ENCODE measurements at regions not wholly inside any gene's neighbourhood (a gene's known extent, or its start where the extent isn't known, plus 50 kb on each side); places are given as distances from the start of the nearest gene placed in this dataset.

DNA sequence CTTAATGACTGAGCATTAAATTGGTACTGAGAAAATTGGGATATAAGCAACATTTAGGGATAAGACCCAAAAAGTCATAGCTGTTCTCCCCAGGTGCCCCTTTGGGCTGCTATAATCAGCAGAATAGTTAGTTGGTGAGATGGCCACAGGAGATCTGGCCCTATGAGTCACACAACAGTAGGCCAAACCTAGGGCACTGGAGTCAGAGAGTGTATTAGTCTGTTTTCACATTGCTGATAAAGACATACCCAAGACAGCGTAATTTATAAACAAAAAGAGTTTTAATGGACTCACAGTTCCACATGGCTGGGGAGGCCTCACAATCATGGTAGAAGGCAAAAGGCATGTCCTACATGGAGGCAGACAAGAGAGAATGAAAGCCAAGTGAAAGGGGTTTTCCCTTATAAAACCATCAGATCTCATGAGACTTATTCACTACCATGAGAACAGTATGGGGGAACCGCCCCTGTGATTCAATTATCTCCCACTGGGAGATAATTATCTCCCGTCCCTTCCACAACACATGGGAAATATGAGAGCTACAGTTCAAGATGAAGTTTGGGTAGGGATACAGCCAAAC is 338.3 kb upstream of the NR3C2 start:
- in situ Hi-C loops (cut with HindIII; ENCODE audit: low pct_unique_long_range_greater_than_20kb, low sequenced_read_pairs), result no loop called here
- no peak for DNase-seq (ENCODE audit: low read depth, low spot score)

DNA sequence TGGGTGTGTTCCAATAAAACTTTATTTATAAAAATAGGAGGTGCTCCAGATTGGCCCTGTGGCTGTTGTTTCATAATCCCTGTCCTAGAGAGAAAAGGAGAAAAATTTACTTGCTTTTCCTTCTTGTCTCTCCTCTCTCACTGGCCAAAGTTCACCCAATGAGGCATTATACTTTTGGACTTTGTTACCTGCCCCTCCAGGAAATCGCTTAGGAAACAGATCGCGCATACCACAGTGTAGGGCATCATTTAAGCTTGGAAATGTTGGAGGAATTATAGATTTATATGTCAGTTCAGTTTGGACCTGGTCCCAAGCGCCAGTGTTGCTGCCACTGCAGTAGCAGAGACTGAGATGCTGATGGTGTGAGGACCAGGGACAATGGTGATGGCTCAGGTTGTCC is 337.6 kb upstream of the NR3C2 start:
- no peak for DNase-seq (ENCODE audit: low read depth, low spot score)
- in situ Hi-C loops (cut with HindIII; ENCODE audit: low pct_unique_long_range_greater_than_20kb, low sequenced_read_pairs), result no loop called here

DNA sequence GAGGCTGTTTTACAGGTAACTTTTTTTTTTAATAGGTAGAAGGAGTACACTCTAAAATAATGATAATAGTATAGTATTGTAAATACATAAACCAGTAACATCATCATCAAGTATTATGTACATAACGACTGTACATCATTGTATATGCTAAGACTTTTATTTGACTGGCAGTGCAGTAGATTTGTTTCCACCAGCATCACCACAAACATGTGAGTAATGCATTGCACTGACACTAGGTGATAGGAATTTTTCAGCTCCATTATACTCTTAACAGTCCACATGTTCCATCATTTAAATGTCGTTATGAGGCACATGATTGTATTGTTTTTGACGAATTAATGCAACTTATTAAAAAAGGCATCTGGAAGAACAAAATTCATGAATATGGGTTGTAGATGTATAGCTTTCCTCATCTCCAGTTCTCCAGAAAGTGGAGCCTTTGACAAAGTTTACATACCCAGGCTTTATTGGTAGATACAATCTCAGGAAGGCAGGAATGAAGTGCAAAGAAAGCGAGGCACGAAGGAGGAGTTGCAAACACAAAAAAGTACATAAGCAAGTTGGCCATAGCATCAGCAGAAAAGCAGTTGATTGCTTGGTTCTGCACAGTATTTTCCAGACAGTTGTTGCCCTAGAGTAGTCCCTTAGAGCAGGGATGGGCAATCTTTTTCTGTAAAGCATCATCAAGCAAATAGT is 336.9 kb upstream of the NR3C2 start:
- in situ Hi-C loops (cut with HindIII; ENCODE audit: low pct_unique_long_range_greater_than_20kb, low sequenced_read_pairs), result no loop called here
- no peak for DNase-seq (ENCODE audit: low read depth, low spot score)

DNA sequence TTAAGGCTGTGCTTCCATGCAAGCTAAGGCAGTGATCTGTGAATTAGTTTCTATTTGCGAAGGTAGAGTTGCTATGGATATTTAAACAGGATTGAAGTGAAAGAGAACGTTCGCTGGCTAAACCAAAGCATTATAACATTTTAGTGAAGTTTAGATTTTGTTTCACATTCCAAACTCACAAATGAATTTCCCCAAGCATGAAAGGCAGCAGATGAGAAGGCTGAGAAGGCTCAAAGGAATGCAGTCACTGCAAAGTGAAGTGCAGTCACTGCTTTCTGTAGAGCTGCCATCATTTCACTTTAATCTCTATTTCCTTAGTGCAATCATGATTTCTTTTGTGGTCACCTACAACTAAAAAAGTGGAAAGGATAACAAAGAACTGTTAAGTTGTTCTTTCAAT is 334.7 kb upstream of the NR3C2 start:
- no peak for DNase-seq (ENCODE audit: low read depth, low spot score)
- in situ Hi-C loops (cut with HindIII; ENCODE audit: low pct_unique_long_range_greater_than_20kb, low sequenced_read_pairs), result no loop called here

DNA sequence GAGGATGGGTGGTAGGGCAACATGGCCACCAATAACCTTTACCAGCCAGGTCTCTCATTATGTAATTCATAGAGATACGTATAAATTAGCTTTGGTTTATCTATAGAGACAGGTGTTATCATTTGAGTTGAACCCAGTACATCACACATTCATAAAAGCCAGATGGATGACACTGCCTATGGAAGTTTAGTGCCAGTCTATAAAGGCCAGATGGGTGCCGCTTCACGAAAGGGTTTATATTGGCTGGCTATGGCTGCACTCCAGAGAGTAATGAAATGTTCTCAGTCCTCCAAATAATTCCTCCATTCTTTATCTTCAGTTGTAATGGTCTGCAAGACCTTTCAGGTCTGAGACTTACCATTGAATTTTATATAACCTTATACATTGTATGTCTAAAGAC is 331.9 kb upstream of the NR3C2 start:
- in situ Hi-C loops (cut with HindIII; ENCODE audit: low pct_unique_long_range_greater_than_20kb, low sequenced_read_pairs), result no loop called here
- DNase-seq (ENCODE audit: low read depth, low spot score), result no peak

DNA sequence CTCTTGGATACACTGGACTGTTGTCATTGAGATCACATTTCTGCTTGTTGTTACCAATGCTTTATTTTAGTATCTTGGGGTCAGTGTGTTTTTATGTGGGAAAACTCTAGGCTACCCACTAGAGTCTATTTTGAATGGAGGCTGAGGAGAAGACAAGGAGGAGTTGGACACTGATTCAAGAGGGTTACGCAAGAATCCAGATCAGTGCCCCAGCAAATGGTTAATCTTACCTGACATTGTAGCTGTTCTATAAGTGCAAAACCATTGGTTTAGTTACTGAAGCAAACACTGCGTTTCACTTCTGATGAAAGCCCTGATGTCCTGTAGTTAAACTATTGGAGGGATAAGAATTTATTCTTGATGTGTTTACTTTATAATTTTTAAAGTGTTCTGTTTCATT is 331.1 kb upstream of the NR3C2 start:
- DNase-seq (ENCODE audit: low read depth, low spot score), result no peak
- in situ Hi-C loops (cut with HindIII; ENCODE audit: low pct_unique_long_range_greater_than_20kb, low sequenced_read_pairs), result no loop called here

DNA sequence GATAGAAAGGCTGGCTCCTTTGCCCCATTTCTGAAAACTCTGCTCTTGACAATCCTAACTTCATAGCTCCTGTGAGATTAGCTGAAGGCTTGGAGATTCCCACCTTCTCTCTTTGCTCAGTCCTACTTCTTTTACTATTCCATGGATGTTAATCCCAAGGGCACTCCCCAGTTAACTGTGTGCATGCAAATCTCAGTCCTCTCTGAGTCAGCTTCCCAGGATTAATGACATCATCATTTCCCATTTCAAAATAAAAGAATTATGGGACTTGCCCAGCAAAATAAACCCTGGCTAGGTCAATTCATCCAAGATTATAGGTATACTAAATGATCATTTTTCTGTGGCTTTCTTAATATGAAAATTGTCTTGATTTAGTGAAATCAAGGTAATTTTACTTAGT is 328.6 kb upstream of the NR3C2 start:
- DNase-seq (ENCODE audit: low read depth, low spot score), result no peak
- in situ Hi-C loops (cut with HindIII; ENCODE audit: low pct_unique_long_range_greater_than_20kb, low sequenced_read_pairs), result no loop called here

DNA sequence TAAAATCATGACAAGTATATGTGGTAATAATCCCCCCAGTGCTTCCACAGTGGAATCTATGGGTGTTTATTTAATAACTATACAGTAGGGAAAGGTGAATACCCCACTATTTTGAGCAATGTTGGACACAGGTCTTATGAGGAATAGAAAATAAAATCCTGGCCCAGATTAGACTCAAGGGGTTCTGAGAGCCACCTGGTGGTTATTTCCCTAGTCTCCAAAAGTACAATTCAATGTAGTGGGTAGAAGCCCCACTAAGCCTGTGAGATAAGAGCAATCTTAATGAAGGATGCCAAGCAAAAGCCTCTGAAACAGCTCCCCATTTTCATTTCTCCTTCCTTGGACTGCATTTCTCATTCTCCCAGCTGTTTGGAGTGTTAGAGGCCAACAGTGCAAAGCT is 328.2 kb upstream of the NR3C2 start:
- in situ Hi-C loops (cut with HindIII; ENCODE audit: low pct_unique_long_range_greater_than_20kb, low sequenced_read_pairs), result no loop called here
- DNase-seq (ENCODE audit: low read depth, low spot score), result no peak

DNA sequence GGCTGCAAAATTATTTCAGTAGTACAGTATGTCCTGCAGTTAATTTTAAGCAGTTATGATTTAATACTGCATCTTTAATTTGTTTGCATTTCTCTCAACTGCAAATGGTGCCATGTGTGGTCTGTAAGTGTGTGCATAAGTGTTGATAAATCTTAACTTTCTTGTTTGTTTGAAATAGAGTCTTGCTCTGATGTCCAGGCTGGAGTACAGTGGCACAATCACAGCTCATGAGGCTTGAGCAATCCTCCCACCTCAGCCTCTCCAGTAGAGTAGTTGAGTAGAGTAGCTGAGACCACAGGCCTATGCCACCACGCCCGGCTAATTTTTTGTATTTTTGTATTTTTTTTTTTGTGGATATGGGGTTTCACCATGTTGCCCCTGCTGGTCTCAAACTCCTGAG is 322.5 kb upstream of the NR3C2 start:
- no peak for DNase-seq (ENCODE audit: low read depth, low spot score)
- in situ Hi-C loops (cut with HindIII; ENCODE audit: low pct_unique_long_range_greater_than_20kb, low sequenced_read_pairs), result no loop called here

DNA sequence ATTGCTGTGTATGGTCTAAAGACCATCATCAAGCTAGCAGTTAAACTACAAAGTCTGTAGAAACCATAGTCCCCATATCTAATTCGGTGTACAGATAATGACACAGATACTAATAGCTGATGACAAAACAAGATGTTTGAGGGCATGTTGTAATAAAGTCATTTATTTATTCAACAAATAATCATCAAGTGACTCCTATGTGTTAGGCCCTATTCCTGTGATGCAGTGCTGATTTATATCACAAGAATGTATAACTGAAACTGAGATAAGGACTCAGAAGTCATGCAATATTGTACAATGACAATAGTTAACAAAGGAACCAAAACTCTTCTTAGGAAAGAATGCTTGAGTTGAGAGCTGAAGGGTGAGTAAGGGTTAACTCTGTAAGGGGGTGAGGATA is 315.0 kb upstream of the NR3C2 start:
- no peak for DNase-seq (ENCODE audit: low read depth, low spot score)
- in situ Hi-C loops (cut with HindIII; ENCODE audit: low pct_unique_long_range_greater_than_20kb, low sequenced_read_pairs), result no loop called here

DNA sequence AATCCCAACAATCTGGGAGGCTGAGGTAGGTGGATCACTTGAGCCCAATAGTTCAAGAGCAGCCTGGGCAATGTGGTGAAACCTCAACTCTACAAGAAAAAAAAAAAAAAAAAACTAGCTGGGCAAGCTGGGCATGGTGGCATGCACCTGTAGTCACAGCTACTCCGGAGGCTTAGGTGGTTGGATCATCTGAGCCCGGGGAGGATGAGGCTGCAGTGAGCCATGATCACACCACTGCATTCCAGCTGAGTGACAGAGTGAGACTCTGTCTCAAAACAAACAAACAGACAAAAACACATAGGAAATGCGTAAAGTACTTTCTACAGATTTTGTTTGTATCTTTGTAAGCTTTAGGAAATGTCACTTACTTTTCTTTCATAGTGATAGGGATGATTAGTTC is 307.2 kb upstream of the NR3C2 start:
- no peak for DNase-seq (ENCODE audit: low read depth, low spot score)
- in situ Hi-C loops (cut with HindIII; ENCODE audit: low pct_unique_long_range_greater_than_20kb, low sequenced_read_pairs), result no loop called here

DNA sequence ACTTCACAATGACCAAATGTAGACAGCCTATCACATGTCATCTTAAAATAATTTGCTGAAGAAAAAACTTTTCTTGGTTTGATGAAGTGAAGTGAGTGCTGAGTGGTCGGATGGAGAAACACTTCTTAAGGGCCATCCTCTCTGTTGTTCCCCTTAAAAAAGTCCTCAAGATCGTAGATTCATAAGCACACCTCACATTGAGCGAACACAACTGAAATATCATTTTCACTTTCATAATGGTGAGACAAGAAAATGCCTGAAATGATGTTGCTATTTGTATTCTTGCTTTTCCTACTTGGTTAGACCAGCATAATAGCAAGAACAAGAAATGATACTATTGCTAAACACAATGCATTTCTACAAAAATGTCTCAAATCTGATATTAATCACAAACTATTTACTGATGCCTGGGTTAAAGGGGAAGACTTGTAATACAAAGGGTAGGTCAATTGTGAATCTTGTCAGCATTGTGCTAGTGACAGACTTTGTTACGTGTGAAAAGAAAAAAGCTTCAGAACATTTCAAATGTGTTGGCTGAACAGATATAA is 305.6 kb upstream of the NR3C2 start:
- in situ Hi-C loops (cut with HindIII; ENCODE audit: low pct_unique_long_range_greater_than_20kb, low sequenced_read_pairs), result no loop called here
- DNase-seq (ENCODE audit: low read depth, low spot score), result no peak

DNA sequence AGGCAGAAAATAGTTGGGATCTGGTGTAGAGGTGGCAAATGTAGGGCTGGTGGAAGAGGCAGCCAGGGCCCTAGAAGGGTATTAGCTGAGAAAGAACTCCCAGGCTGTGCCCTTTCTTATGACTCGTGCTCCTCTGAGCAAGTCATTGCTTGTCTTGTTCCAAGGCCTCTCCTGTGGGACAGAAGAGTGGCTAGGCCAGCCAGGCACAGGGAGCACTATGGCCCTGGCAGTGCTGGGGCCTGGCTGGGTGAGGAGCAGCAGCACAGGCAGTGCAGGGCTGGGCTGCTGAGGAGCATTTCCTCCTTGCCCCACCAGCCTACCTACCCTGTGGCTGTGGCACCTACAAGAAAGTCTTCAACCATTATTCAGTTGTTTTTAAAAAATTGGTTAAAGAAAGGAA is 298.5 kb upstream of the NR3C2 start:
- in situ Hi-C loops (cut with HindIII; ENCODE audit: low pct_unique_long_range_greater_than_20kb, low sequenced_read_pairs), result no loop called here

DNA sequence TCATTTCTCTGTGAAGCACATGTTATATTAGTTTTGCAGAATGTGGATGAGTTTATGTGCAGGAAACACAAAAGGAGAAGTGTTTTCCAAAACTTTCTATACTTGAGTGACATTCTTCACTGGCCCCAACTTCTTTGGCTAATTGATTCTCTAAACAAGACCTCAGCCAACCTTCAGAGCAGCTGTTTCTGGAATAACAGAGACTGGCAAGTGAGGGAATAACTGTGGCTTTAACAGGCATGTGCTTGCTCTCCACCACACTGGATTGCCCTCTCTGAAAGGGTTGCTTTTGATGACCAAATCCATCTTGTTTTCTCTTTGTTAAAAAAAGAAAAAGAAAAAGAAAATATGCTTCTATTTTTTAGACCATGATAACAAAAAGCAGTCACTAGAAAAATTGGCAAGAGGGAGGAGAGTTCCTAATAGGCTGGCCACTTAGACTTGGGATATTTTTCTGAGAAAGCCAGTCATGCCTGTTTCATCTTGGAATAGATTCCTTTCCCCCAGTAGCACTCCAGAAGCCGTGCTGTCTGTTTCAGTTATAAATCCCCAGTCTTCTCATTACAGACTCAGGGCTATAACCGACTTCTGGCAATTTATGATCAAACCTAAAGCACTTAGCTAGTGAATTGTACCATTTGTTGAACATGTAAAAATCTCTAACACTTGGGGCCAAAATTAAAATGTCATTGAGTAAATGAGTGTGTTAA is 295.0 kb upstream of the NR3C2 start:
- DNase-seq (ENCODE audit: low read depth, low spot score), result no peak
- in situ Hi-C loops (cut with HindIII; ENCODE audit: low pct_unique_long_range_greater_than_20kb, low sequenced_read_pairs), result no loop called here

More for the DNA sequence above, 298.5 kb upstream of the NR3C2 start:
- DNase-seq (ENCODE audit: low read depth, low spot score), result no peak

DNA sequence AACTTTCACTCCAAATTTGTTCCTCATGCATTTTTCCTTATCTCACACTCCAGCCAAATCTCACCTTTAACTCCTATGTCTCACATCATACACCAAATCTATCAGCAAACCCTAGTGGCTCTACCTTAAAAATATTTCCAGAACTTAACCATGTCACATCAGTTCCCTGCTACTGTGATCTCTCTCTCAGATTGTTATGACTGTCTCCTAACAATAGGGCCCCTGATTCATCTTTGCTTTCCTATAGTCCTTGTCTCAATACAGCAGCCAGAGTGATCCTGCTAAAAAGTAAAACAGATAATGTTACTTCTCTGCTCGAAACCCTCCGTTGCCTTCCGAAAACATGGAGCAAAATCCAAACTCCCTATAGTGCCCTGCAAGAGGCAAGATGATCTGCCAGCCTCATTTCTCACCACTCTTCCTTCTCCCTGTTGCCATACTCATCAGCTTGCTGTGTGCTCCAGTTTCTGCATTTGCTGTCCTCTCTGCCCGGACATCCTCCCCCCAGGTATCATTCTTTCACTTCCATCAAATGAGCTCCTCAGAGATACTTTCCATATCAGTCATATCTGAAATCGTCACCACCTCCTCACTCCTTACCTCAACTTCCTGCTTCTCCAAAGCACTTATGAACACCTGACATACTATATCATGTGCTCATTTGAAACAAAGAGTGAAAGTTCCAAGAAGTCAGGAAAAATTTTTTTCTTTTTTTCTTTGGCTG is 293.4 kb upstream of the NR3C2 start:
- in situ Hi-C loops (cut with HindIII; ENCODE audit: low pct_unique_long_range_greater_than_20kb, low sequenced_read_pairs), result no loop called here
- DNase-seq (ENCODE audit: low read depth, low spot score), result no peak

DNA sequence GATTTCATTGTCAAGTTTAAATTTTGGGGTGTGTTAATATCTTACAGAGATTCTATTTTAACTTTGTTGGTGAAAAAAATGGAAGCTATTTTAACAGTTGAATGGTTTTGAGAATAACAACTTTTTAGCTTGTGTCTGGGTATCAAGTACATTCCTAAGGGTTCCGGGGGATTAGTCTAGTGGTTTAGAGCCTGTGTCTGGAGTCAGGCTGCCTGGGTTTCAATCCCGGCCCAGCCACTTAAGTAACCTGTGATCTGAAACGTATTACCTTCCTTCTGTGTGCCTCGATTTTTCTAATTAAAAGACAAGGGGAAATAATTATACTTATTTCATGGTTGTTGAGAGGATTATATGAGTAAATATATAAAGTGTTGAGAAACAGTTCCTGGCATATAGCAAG is 288.6 kb upstream of the NR3C2 start:
- in situ Hi-C loops (cut with HindIII; ENCODE audit: low pct_unique_long_range_greater_than_20kb, low sequenced_read_pairs), result no loop called here
- no peak for DNase-seq (ENCODE audit: low read depth, low spot score)

DNA sequence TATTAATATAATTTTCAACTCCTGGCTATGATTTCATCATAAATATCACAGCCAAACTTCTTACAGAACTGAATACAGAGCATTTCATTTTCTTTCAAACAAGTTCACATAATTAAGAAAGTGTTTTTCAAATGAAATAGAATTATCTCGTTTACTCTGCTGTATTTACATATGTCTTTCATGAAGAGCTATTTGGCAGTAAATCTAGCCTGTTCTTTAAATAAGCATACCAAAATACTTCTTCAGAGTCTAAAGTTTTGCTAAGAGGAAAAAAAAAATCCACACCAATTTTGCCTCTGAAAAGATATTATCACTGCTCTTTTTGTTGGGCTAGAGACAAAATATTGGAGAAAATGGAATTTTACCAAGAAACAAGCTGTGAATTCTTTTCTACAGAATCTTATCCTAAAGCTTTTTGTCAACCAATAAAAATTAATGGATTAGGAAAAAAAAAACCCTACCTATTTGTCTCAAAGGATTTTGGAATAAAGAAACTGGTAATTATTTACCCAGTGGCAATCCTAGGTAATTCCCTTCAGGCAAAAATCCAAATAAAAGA is 287.9 kb upstream of the NR3C2 start:
- DNase-seq (ENCODE audit: low read depth, low spot score), result no peak
- in situ Hi-C loops (cut with HindIII; ENCODE audit: low pct_unique_long_range_greater_than_20kb, low sequenced_read_pairs), result no loop called here

DNA sequence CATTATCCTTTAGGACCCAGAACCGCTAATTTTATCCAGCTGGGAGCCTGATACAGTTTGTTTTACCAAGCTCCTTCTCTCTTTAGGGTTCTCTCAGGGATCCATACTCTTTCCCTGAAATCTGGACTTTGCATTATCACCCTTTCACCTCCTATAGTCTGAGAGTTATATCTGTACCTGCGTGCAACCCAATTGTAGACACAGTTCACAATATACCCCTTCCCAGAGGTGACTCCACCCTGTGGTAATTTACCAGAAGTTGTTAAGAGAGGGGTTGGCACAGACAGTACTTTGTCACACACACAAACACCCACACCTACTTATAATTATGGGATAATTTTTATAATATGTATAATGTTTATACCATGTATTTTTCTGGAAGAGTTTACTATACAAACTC is 275.8 kb upstream of the NR3C2 start:
- in situ Hi-C loops (cut with HindIII; ENCODE audit: low pct_unique_long_range_greater_than_20kb, low sequenced_read_pairs), result no loop called here
- no peak for DNase-seq (ENCODE audit: low read depth, low spot score)

Data from SK-MEL-5 (cell line).